HCT116 (cell line): ENCODE measurements at regions not wholly inside any gene's neighbourhood (a gene's known extent, or its start where the extent isn't known, plus 50 kb on each side); places are given as distances from the start of the nearest gene placed in this dataset.

Experiments used
- ATAC-seq: fragments of 200-7000 bp; cut with Tn5 transposase; 2 replicates; pipeline ENCODE4 v1.9.1; 2020; ENCODE audit warnings: mild to moderate bottlenecking, moderate library complexity
- BruUV-seq: library from RNA; stranded (reverse); fragments of 400-500 nt; replicated peaks from 2 replicates; lab custom pipeline; 2021; lab: Mats Ljungman, UMichigan
- CTCF ChIA-PET: fragments of 300-600 bp; sonication (Branson Sonifier 250); formaldehyde crosslinking; loops from one replicate; lab custom pipeline; 2021; ENCODE audit warnings: antibody characterized with exemption; lab: Charles Lee
- POLR2A ChIA-PET: fragments of 300-600, 350-600 bp; sonication (Branson Sonifier 250); formaldehyde crosslinking; loops from one replicate; lab custom pipeline; 2021; ENCODE audit warnings: antibody characterized with exemption; lab: Charles Lee
- RAD21 ChIA-PET, 2 experiments: fragments of 300-600 bp; sonication (Branson Sonifier 250); formaldehyde crosslinking; loops; one replicate each; lab custom pipeline; 2023; ENCODE audit warnings: low total read pairs in 2 of 2; ENCODE audit not compliant: uncharacterized antibody in 2 of 2, unreplicated experiment in 2 of 2, low non-redundant PET in 1 of 2; lab: Charles Lee
- DNase-seq: peaks from one replicate; pipeline ENCODE4 v3.0.0-alpha.2; 2010; ENCODE audit warnings: low read depth, low spot score
- H2AFZ ChIP-seq: fragments of 200-600 bp; shearing (Covaris generic), sonication (generic); 2 replicates; pipeline ENCODE4 v1.6.1; 2017; ENCODE audit warnings: low read depth, mixed run types, mixed read lengths, antibody characterized with exemption, low read length; ENCODE audit not compliant: poor library complexity, severe bottlenecking
- H3K27ac ChIP-seq: 2 replicates; pipeline ENCODE4 v1.5.1; 2012; ENCODE audit warnings: low read depth, low read length
- H3K27me3 ChIP-seq: fragments of 200-600 bp; sonication (generic); 2 replicates; pipeline ENCODE4 v1.6.1; 2016; ENCODE audit warnings: mixed run types, low read length, mixed read lengths; ENCODE audit not compliant: insufficient read depth
- H3K36me3 ChIP-seq, 2 experiments: fragments of 200-500 bp in 1 of 2; fragments of 200-600 bp in 1 of 2; sonication (Bioruptor generic) in 1 of 2; sonication (generic) in 1 of 2; 2 replicates each; pipeline versions ENCODE4 v1.5.1 to v1.6.1; 2014 to 2016; ENCODE audit warnings: low read length in 2 of 2, inconsistent platforms in 1 of 2, mixed read lengths in 1 of 2, mixed run types in 1 of 2; ENCODE audit not compliant: insufficient read depth in 2 of 2, control insufficient read depth in 1 of 2
- H3K4me1 ChIP-seq, 2 experiments: fragments of 200-600 bp in 1 of 2; sonication (generic) in 1 of 2; 2 replicates each; pipeline versions ENCODE4 v1.5.1 to v1.6.1; 2012 to 2017; ENCODE audit warnings: low read length in 2 of 2, inconsistent platforms in 1 of 2, mild to moderate bottlenecking in 1 of 2, mixed read lengths in 1 of 2, mixed run types in 1 of 2, moderate library complexity in 1 of 2; ENCODE audit not compliant: insufficient read depth in 2 of 2, control insufficient read depth in 1 of 2
- H3K4me2 ChIP-seq: fragments of 200-600 bp; sonication (generic); 2 replicates; pipeline ENCODE4 v1.6.1; 2017; ENCODE audit warnings: mixed run types, low read length, mixed read lengths
- H3K4me3 ChIP-seq, 2 experiments: fragments of 200-600 bp in 1 of 2; sonication (generic) in 1 of 2; replicated peaks in 1 of 2; 2 replicates each; pipeline ENCODE4 v1.5.1; 2011 to 2016; ENCODE audit warnings: low read length in 2 of 2, control low read depth in 1 of 2, low read depth in 1 of 2, mild to moderate bottlenecking in 1 of 2, mixed read lengths in 1 of 2, mixed run types in 1 of 2
- H3K79me2 ChIP-seq: fragments of 200-600 bp; sonication (generic); 2 replicates; pipeline ENCODE4 v1.6.1; 2017; ENCODE audit warnings: mild to moderate bottlenecking, mixed run types, low read length, moderate library complexity, mixed read lengths; ENCODE audit not compliant: insufficient read depth
- H3K9ac ChIP-seq: fragments of 200-600 bp; sonication (generic); 2 replicates; pipeline ENCODE4 v1.6.1; 2016; ENCODE audit warnings: low read length, mixed read lengths
- H3K9me2 ChIP-seq: fragments of 200-600 bp; sonication (generic), shearing (Covaris generic); 2 replicates; pipeline ENCODE4 v1.6.1; 2017; ENCODE audit warnings: mixed run types, mild to moderate bottlenecking, moderate library complexity; ENCODE audit not compliant: insufficient read depth
- H3K9me3 ChIP-seq, 2 experiments: fragments of 200-500 bp in 1 of 2; fragments of 200-600 bp in 1 of 2; sonication (Bioruptor generic) in 1 of 2; sonication (generic) in 1 of 2; 2 replicates each; pipeline ENCODE4 v1.6.1; 2014 to 2017; ENCODE audit warnings: low read length in 2 of 2, mixed read lengths in 2 of 2, inconsistent platforms in 1 of 2, low read depth in 1 of 2, mild to moderate bottlenecking in 1 of 2, mixed run types in 1 of 2, moderate library complexity in 1 of 2; ENCODE audit not compliant: control insufficient read depth in 1 of 2, insufficient read depth in 1 of 2
- H4K20me1 ChIP-seq: fragments of 200-600 bp; sonication (generic), shearing (Covaris generic); 2 replicates; pipeline ENCODE4 v1.6.1; 2017; ENCODE audit warnings: mixed run types, mild to moderate bottlenecking, moderate library complexity; ENCODE audit not compliant: insufficient read depth
- CBX3 ChIP-seq: IDR thresholded peaks from 2 replicates; pipeline ENCODE4 v1.6.1; 2012; ENCODE audit warnings: low read depth
- CEBPB ChIP-seq: IDR thresholded peaks from 2 replicates; pipeline ENCODE4 v1.6.1; 2012; ENCODE audit warnings: low read depth
- ELF1 ChIP-seq: IDR thresholded peaks from 2 replicates; pipeline ENCODE4 v1.6.1; 2012; ENCODE audit warnings: low read depth, borderline replicate concordance
- JUND ChIP-seq: IDR thresholded peaks from 2 replicates; pipeline ENCODE4 v1.6.1; 2012
- POLR2A ChIP-seq: IDR thresholded peaks from 2 replicates; pipeline ENCODE4 v1.7.0; 2011; ENCODE audit warnings: borderline replicate concordance; ENCODE audit not compliant: insufficient read depth, insufficient read length; ENCODE audit errors: extremely low read depth
- POLR2AphosphoS5 ChIP-seq: IDR thresholded peaks from 2 replicates; pipeline ENCODE4 v1.6.1; 2011; ENCODE audit warnings: mild to moderate bottlenecking, low read depth, low read length, moderate library complexity
- RAD21 ChIP-seq: IDR thresholded peaks from 2 replicates; pipeline ENCODE4 v1.6.1; 2012; ENCODE audit warnings: low read depth, mild to moderate bottlenecking
- REST ChIP-seq: IDR thresholded peaks from 2 replicates; pipeline ENCODE4 v1.6.1; 2012; ENCODE audit warnings: low read depth
- SIN3A ChIP-seq: IDR thresholded peaks from 2 replicates; pipeline ENCODE4 v1.6.1; 2012; ENCODE audit warnings: low read depth
- SP1 ChIP-seq: IDR thresholded peaks from 2 replicates; pipeline ENCODE4 v1.6.1; 2012; ENCODE audit warnings: low read depth
- TCF7L2 ChIP-seq: IDR thresholded peaks from 2 replicates; pipeline ENCODE4 v1.7.0; 2011; ENCODE audit warnings: borderline replicate concordance, inconsistent platforms; ENCODE audit not compliant: insufficient read depth, insufficient read length; ENCODE audit errors: extremely low read depth
- ZNF274 ChIP-seq: fragments of 200-500 bp; sonication (Bioruptor generic); IDR thresholded peaks from 2 replicates; pipeline ENCODE4 v1.6.1; 2014; ENCODE audit warnings: mild to moderate bottlenecking, low read depth, low read length, inconsistent platforms
- intact Hi-C: fragments of 100-400 bp; cut with micrococcal nuclease; formaldehyde crosslinking; loops from 2 replicates; pipeline ENCODE4 v1.10.0; 2022

- no peaks in the 10 kb centered on the region for H3K4me1 ChIP-seq
- no peaks in the 10 kb centered on the region for H3K9me2 ChIP-seq
- DNase-seq, result no peak
- H3K9ac ChIP-seq, result no peak overlapping the region
- peaks cover 18% of the 10 kb centered on the region for H3K27me3 ChIP-seq
- no peak for TF ChIP-seq REST
- no peak for TF ChIP-seq ZNF274
- TF ChIP-seq SIN3A, result no peak
- TF ChIP-seq POLR2AphosphoS5, result no peak
- TF ChIP-seq TCF7L2, result no peak
- TF ChIP-seq SP1, result no peak
- no peak for TF ChIP-seq RAD21
- no peak for TF ChIP-seq ELF1
- no peak for TF ChIP-seq POLR2A
- no peak for TF ChIP-seq CBX3
- TF ChIP-seq CEBPB, result no peak
- no peak for TF ChIP-seq JUND
- H3K27ac ChIP-seq, result no peak overlapping the region
- no peak for ATAC-seq
- no peaks in the 10 kb centered on the region for H3K36me3 ChIP-seq
- intact Hi-C loops, result no loop called here
- H4K20me1 ChIP-seq, result no peaks in the 10 kb centered on the region
- ChIA-PET RAD21 (no interaction called here), POLR2A (no interaction called here), CTCF (no interaction called here)
- BruUV-seq, result no TSS peak
- no peaks in the 10 kb centered on the region for H3K79me2 ChIP-seq
- H3K4me3 ChIP-seq, result no peak overlapping the region
- no peaks in the 10 kb centered on the region for H3K9me3 ChIP-seq
- H2AFZ ChIP-seq, result no peak overlapping the region
- no peak overlapping the region for H3K4me2 ChIP-seq
Measured at GRCh38 chr4:109359040-109359646, 56.7 kb upstream of the COL25A1 start.
